Kidney glomerular epithelial cell (primary cell): ENCODE measurements at regions not wholly inside any gene's neighbourhood (a gene's known extent, or its start where the extent isn't known, plus 50 kb on each side); places are given as distances from the start of the nearest gene placed in this dataset.
"Not testable (repeated sequence)": the region's sequence is repeated elsewhere in the genome, so short reads cannot be mapped to it uniquely, and the experiment has no call there.

Experiments used
- DNase-seq: peaks from one replicate; lab custom pipeline; 2025; lab: John Stamatoyannopoulos, UW

DNA sequence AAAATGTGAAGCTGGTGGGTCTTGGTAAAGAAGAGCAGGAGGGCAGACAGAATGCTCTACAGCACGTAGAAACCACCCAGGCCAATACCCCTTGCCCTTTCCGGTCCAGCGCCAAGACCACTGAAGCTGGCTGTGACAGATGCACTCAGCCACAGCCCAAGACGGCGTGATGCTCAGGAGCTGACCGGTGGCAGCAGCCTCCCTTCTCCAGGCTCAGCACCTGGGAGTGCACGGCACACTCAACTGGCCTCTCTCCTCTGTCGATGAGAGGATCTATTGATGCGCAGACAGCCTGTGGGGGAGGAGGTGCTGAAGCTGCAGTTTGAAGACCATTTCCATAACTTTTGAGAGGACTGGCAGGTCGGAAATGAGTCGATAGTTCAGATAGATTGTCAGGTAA, 141.0 kb upstream of the MYT1L start:
- no peak for DNase-seq

DNA sequence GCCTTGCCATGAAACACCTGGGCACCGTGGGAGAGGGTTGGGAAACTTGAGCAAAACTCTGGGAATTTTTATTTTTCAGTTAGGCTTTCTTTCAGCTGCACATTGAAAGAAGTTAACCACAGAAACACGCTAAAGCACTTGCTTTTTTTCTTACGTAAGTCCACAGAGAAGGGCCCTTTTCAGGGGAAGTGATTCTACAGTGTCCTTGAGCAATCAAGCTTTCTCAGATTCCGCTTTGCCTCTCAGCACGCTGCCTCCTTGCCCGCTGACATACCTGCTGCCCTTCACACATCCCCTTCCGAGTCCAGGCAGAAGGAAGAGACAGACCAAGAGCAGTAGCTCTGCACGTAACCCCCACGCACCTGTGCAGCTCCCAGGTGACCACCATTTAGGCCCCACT, 135.5 kb upstream of the MYT1L start:
- DNase-seq: no peak

DNA sequence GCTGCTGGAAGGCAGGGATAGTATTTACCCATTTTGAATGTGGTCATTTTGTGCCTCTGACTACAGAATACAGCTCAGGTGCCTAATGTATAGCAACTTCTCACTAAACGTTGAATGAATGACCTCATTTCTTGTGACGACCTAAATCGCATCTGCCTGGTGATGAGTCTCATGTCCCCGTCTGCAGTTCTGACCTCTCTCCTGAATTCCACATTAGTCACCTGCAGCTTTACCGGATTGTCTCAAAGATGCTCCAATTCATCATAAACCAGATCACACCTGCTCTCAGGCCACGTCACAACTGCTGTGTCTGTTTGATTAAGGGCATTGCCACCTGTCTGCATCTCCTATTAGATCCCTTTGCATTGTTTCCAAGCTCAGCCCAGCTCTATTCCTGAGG, 133.6 kb upstream of the MYT1L start:
- no peak for DNase-seq

DNA sequence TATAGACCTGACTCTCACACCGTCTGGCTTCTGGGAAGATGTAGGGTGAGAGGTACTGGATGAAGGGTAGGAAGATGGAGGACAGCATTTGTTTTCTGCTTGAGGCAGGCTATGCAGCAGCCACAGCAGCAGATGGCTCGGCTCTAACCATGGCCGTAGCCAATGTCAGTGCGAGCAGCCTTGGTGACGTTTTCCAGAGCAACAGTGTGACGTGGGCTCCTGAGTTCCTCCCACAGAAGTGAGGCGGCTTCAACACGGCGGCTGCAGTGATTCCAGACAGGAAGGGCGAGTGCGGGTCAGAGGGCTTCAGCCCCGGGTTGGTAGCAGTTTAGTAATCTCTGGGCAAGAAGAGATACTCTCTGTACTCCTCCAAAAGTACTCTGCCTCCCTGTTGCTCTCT, 133.0 kb upstream of the MYT1L start:
- no peak for DNase-seq

DNA sequence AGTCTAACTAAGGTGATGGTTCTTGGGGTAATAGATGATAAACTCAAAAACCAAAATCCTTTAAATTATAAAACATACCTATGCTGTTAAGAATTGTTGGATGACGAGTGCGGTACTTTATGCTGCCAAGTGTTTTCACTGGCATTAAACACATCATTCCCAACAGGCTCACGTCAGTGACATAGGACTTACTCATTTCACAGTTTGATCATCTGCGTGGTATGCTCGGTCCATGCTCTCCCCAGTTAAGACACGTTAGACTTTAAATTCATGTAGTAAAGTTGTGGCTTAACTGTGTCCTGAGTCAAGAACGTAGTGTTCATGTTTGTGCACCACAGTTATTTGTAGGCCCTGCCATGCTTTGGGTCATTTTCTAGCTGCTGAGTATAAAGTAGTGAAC, 125.6 kb upstream of the MYT1L start:
- no peak for DNase-seq

DNA sequence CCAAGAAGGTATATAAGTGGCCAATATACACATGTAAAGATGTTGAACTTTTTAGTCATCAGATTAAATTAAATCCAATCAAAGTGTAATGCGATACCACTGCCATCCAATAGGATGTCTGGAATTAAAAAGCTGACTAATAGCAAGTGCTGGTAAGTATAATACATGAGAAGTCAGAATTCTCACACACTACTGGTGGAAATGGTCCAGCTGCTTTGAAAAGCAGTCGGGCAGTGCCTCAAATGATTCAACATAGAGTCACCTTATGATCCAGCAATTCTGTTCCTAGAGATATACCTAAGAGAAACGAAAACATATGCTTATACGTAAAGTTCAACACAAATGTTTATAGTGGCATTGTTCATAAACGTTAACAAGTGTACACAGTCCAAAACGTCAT, 124.1 kb upstream of the MYT1L start:
- DNase-seq: no peak

DNA sequence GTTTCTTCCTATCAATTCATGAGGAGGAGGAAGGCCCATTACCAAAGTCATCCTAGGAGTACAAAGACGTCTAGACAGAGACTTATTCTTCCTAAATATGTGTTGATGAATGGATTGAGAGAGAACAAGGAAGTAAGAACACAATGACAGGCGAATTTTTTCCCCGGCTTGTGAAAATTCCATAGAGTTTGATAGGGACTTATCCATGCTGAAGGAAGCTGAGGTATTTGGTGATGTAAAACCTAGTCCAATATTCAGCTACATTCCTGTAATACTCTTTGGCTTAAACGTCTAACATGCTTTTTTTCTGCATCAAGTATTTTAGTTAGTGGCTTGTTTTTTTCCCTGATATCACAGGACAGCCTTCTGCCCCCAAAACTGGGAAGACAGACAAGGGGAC, 121.9 kb upstream of the MYT1L start:
- DNase-seq: no peak

DNA sequence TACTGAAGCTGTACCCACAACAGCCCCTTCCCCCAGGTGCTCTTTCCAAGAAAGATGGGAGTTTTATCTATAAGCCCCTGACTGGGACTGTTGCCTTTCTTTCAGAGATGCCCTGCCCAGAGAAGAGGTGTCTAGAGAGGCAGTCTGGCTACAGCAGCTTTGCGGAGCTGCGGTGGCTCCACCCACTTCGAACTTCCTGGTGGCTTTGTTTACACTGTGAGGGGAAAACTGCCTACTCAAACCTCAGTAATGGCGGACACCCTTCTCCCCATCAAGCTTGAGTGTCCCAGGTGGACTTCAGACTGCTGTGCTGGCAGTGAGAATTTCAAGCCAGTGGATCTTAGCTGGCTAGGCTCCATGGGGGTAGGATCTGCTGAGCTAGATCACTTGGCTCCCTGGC, 120.2 kb upstream of the MYT1L start:
- DNase-seq: not testable (repeated sequence)

DNA sequence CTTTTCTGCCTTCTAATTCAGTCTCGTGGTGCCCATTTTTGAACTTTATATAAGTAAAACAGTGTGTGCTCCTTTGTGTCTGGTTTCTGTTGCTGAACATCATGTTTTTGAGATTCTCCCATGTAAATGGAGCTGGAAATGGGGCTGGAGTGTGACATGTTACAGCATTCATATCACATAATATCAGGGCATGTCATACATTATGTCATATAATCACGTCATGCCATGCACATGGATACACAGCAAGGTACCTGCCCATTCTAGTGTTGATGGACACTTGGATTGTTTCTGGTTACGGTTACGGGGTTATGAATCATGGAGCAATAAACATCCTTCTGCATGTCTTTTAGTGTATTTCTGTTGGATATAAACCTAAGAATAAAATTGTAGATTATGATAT, 117.1 kb upstream of the MYT1L start:
- no peak for DNase-seq

DNA sequence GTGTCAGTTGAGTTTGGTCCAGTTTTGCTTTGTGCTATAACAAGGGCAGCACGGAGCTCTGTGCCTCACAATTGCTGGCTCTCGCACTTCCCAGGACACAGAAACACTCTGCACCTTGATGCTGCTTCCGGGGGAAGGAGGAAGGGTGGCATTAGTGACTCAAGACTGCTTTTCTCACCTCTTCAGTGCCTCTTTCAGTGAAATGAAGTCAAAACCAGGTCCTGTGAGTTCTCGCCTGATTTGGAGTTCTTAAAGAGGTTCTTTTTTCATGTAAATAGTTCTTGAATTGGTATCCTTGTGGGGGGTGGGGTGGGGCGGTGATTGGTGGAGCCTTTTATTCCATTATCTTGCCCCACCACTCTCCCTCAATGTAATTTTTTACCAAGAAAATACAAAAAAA, 91.5 kb upstream of the MYT1L start:
- no peak for DNase-seq

DNA sequence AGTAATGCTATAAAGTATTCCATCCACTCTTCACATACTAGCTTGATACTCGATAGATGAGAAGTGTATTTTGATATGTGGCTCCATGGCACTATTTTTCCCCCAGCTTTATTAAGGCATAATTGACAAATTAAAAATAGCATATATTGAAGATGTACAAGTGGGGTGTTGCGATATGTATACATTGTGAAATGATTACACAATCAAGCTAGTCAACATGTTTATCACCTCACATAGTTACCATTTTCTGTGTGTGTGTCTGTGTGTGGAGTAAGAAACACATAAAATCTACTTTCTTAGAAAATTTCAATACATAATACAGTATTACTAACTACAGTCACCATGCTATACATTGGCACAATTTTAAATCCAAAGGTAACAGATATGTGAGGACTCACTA, 82.5 kb upstream of the MYT1L start:
- DNase-seq: no peak

DNA sequence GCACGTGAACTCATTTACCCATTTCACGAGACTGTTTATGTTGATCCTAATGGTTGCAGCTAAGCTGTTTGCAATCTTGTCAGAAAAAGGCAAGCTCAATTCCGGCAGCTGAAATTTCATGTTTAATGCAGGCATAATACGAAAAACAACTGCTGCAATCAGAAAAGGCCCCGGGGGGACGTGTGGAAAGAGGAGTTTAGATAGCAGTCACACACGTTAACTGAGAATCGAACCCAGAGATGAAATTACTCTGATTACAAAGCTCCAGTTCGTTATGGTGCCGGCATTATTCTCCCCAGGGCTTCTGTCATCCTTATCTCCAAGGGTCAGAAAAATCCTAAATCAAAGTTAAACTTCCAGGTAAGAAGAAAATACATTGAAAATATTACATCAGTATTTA, 79.9 kb upstream of the MYT1L start:
- DNase-seq: no peak

DNA sequence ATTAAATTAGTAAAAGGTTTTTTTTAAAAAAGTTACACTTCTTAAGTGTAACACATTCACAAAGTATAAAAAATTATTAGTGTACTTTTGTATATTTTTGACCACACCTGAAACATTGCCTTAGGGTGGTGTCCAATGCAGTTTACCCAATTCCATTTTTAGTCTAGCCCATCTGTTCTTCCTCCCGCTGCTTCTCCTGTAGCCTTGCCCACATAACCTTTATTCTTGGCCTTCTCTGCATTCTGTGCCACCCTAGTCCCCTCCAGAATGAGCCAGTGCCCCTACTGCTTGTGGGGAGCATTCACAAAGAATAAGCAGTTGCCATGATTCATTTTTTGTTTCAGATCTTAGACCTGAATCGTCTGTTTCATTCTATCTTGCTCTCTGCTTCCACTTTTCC, 78.4 kb upstream of the MYT1L start:
- DNase-seq: no peak

DNA sequence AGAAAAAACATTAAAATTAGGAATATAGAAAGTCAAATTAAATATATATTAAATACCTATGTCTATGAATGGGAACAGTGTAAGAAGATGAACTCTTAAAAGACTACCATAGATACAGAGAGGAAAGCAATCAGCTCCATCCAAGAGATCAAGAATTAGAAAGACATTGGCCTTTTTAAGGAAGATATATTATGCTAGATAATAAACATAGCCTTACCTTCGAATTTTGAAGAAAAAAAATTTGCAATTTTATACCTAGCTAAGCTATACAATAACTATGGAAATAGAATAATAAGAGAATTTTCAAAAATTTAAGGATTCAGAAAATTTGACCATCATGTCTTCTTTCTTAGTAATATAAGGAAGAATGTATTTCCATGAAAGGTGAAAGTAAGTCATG, 74.7 kb upstream of the MYT1L start:
- DNase-seq: no peak

DNA sequence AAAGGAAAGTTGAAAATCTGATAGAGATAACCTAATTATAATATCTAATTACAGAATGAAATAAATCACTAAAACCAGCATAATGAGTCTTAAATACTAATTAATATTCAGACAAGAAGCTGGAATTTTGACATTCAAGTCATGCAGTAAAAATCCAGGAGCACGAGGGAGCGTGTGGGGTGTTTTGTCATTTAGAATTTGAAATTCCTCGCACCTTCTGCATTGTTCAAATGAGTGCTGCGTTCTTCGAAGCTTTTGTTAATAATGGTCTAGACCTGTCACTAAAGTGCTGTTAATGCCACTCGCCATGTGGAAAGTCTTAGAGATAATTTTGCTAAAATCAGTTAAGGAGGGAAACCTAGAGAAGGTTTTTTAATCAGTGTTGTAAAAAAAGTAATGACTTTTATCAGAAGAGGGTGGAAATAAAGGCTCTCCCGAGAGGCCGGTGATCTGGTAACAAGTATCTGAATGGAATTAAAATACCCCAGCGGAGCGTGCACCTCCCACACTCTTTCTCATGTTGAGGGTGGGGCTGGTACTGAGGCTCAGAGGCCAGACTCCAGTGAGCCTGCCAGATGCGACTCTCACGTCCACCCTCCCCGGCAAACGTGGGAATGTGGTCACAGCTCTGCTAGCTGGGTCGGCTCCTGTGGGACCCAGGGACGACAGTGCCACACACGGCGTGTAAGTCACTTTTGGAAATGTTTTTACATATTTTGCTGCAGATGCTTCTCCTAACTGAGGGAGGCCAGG, 69.4 kb upstream of the MYT1L start:
- no peak for DNase-seq

DNA sequence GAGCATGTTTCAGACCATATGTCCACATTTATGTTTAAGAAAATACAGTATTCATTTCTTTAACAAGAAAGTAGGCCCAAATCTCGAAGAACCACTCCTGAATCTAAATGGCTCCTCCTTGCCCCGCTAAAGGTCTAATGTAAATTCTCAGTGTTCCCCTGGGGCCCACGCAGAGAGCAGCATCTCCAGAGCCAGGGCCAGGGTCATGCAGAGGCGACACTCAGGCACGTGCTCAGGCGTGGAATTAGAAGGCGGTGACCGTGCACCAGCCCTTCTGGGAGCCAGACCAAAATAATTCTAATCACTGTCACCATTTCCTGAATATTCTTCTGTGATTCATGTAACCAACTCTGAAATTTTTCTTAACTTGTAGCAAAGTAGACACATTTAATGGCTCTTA, 68.3 kb upstream of the MYT1L start:
- DNase-seq: no peak

DNA sequence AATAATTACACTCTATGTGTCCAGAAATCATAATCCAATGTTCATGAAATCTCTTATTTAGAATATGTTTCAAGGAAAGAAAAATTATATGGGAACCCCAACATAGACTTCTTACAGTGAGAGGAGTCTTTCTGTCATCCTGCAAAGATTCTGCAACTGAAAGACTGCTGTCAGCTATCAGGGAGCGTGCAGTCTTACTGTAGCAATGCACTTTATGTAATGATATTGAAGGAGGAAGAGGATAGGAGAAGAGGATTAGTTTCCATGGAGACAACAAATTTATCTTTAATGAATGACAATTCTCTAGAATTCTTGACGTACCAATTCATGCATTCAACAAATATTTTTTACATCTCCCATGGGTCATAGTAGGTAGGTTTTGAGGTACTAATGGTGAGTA, 61.3 kb upstream of the MYT1L start:
- DNase-seq: no peak

DNA sequence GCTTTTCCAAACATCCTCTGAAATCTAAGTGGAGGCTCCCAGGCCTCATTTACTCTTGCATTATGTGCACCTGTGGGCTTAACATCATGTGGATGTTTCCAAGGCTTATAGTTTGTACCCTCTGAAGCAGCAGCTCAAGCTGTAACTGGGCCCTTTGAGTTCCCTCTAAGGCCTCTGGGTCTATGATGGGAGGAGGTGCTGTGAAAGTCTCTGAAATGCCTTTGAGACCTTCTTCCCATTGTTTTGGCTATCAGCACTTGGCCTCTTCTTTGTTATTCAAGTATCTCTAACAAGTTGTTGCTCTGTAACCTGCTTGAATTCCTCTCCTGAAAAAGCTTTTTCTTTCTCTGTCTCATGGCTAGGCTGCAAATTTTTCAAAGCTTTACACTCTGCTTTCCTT, 58.1 kb upstream of the MYT1L start:
- no peak for DNase-seq
